Liver (tissue), 8 donors: ENCODE measurements at regions not wholly inside any gene's neighbourhood (a gene's known extent, or its start where the extent isn't known, plus 50 kb on each side); places are given as distances from the start of the nearest gene placed in this dataset.

Experiments
- DNase-seq: peaks from one replicate; pipeline ENCODE4 v3.0.0-alpha.2; 2017; ENCODE audit warnings: low spot score
- H3K27ac ChIP-seq, 2 donors: one replicate each; pipeline ENCODE4 v1.7.0; 2013; ENCODE audit warnings: inconsistent platforms in 2 of 2, low read length in 2 of 2, control low read depth in 1 of 2, low read depth in 1 of 2, mild to moderate bottlenecking in 1 of 2
- H3K27me3 ChIP-seq, 4 donors: one replicate each; pipeline versions ENCODE4 v1.6.1 to v1.7.0; 2013; ENCODE audit warnings: low read length in 3 of 4, inconsistent platforms in 1 of 4, mild to moderate bottlenecking in 1 of 4, moderate library complexity in 1 of 4; ENCODE audit not compliant: control insufficient read depth in 4 of 4, insufficient read depth in 4 of 4
- H3K36me3 ChIP-seq, 4 donors: one replicate each; pipeline versions ENCODE4 v1.6.1 to v1.7.0; 2013; ENCODE audit warnings: low read length in 3 of 4, mild to moderate bottlenecking in 3 of 4, low read depth in 1 of 4, moderate library complexity in 1 of 4; ENCODE audit not compliant: control insufficient read depth in 4 of 4, insufficient read depth in 3 of 4
- H3K4me1 ChIP-seq, 4 donors: one replicate each; pipeline versions ENCODE4 v1.6.1 to v1.7.0; 2013; ENCODE audit warnings: low read length in 3 of 4, mild to moderate bottlenecking in 3 of 4, moderate library complexity in 1 of 4; ENCODE audit not compliant: control insufficient read depth in 4 of 4, insufficient read depth in 4 of 4
- H3K4me3 ChIP-seq, 3 donors: one replicate each; pipeline versions ENCODE4 v1.6.1 to v1.7.0; 2013; ENCODE audit warnings: low read length in 3 of 3, control low read depth in 1 of 3, low read depth in 1 of 3, mild to moderate bottlenecking in 1 of 3
- H3K9ac ChIP-seq, 2 donors: one replicate each; pipeline ENCODE4 v1.7.0; 2013; ENCODE audit warnings: low read length in 2 of 2, mild to moderate bottlenecking in 2 of 2, moderate library complexity in 2 of 2, control low read depth in 1 of 2, low read depth in 1 of 2
- H3K9me3 ChIP-seq, 4 donors: one replicate each; pipeline versions ENCODE4 v1.6.1 to v1.7.0; 2013; ENCODE audit warnings: low read length in 3 of 4; ENCODE audit not compliant: control insufficient read depth in 4 of 4
- EGR1 ChIP-seq, 2 donors: IDR thresholded peaks; 2 replicates each; pipeline ENCODE4 v1.6.1; 2016 to 2018; ENCODE audit warnings: antibody characterized with exemption in 2 of 2, low read depth in 2 of 2
- FOXA1 ChIP-seq: IDR thresholded peaks from 2 replicates; pipeline ENCODE4 v1.6.1; 2016; ENCODE audit warnings: antibody characterized with exemption
- FOXA2 ChIP-seq: IDR thresholded peaks from 2 replicates; pipeline ENCODE4 v1.6.1; 2016; ENCODE audit warnings: antibody characterized with exemption
- GABPA ChIP-seq, 2 donors: IDR thresholded peaks in 1 of 2; conservative IDR thresholded peaks in 1 of 2; 2 replicates each; pipeline ENCODE4 v1.6.1; 2016; ENCODE audit warnings: antibody characterized with exemption in 2 of 2, mild to moderate bottlenecking in 1 of 2, moderate library complexity in 1 of 2
- HNF4A ChIP-seq, 2 donors: conservative IDR thresholded peaks; 2 replicates each; pipeline ENCODE4 v1.6.1; 2016; ENCODE audit warnings: antibody characterized with exemption in 2 of 2, mild to moderate bottlenecking in 2 of 2
- HNF4G ChIP-seq: IDR thresholded peaks from 2 replicates; pipeline ENCODE4 v1.6.1; 2016; ENCODE audit warnings: antibody characterized with exemption
- JUND ChIP-seq, 2 donors: IDR thresholded peaks; 2 replicates each; pipeline ENCODE4 v1.6.1; 2016; ENCODE audit warnings: antibody characterized with exemption in 2 of 2
- MAX ChIP-seq: IDR thresholded peaks from 2 replicates; pipeline ENCODE4 v1.6.1; 2016; ENCODE audit warnings: antibody characterized with exemption
- NR2F2 ChIP-seq: IDR thresholded peaks from 2 replicates; pipeline ENCODE4 v1.6.1; 2016; ENCODE audit warnings: antibody characterized with exemption
- RAD21 ChIP-seq, 2 donors: IDR thresholded peaks; 2 replicates each; pipeline ENCODE4 v1.6.1; 2016; ENCODE audit warnings: antibody characterized with exemption in 2 of 2, mild to moderate bottlenecking in 2 of 2
- RXRA ChIP-seq, 2 donors: IDR thresholded peaks; 2 replicates each; pipeline ENCODE4 v1.6.1; 2017 to 2018; ENCODE audit warnings: antibody characterized with exemption in 2 of 2, mild to moderate bottlenecking in 1 of 2
- SP1 ChIP-seq: IDR thresholded peaks from 2 replicates; pipeline ENCODE4 v1.6.1; 2018; ENCODE audit warnings: antibody characterized with exemption, mild to moderate bottlenecking
- TAF1 ChIP-seq: conservative IDR thresholded peaks from 2 replicates; pipeline ENCODE4 v1.6.1; 2016; ENCODE audit warnings: antibody characterized with exemption, mild to moderate bottlenecking
- YY1 ChIP-seq: IDR thresholded peaks from 2 replicates; pipeline ENCODE4 v1.6.1; 2016; ENCODE audit warnings: antibody characterized with exemption, mild to moderate bottlenecking
- WGBS: extraction: QIAGEN DNeasy Blood & Tissue Kit; methylation state at CpG from one replicate; pipeline ENCODE4 v1.1.7; 2013; 5-methylcytosine and 5-hydroxymethylcytosine counted together
- TF ChIP-seq, protein P1 (sequence below): IDR thresholded peaks from 2 replicates; pipeline ENCODE4 v1.6.1; 2016; ENCODE audit warnings: antibody characterized with exemption, mild to moderate bottlenecking
- TF ChIP-seq, protein P2 (sequence below): IDR thresholded peaks from 2 replicates; pipeline ENCODE4 v1.6.1; 2016; ENCODE audit warnings: antibody characterized with exemption
- TF ChIP-seq, protein P3 (sequence below): fragments of 150-350 bp; IDR thresholded peaks from 2 replicates; pipeline ENCODE4 v1.5.1; 2017; ENCODE audit warnings: improper control_type of control experiment, low read depth, low read length; ENCODE audit not compliant: missing input control
- donor health status: healthy.
- donor health status: healthy.
- donor health status: healthy.
- donor health status: healthy.
- donor health status: healthy.

DNA sequence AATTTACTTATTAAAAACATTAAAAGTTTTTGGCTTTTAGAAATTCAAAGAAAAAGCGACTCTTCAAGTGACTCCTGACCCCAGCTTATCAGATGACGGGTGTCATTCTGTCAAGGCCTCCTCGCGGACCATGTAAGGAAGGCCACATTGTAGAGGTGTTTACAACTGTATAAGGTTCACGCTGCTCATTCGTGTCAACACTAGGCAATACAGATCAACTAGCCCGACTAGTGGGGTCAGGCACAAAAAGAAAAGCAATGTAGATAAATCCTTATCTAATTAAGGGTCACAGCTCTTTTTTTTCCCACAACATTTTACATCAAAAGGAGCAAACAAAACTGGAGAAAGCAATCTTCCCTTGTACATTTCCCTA, 207.5 kb upstream of the NR2F2 start:
- no peak for TF ChIP-seq TAF1
- no peak for TF ChIP-seq SP1
- TF ChIP-seq HNF4G, result no peak
- no peak for TF ChIP-seq RXRA (IDR thresholded peaks at IDR 0.05)
- no peak for TF ChIP-seq YY1
- TF ChIP-seq MAX, result no peak
- no peak for TF ChIP-seq GABPA (IDR thresholded peaks at IDR 0.05 in 1 of 2, conservative IDR thresholded peaks at IDR 0.05 in 1 of 2)
- no peak for TF ChIP-seq EGR1 (IDR thresholded peaks at IDR 0.05; ENCODE audit: low read depth in 2 of 2)
- no peak for TF ChIP-seq HNF4A (conservative IDR thresholded peaks at IDR 0.05)
- no peak for TF ChIP-seq FOXA2
- TF ChIP-seq, protein P1, sequence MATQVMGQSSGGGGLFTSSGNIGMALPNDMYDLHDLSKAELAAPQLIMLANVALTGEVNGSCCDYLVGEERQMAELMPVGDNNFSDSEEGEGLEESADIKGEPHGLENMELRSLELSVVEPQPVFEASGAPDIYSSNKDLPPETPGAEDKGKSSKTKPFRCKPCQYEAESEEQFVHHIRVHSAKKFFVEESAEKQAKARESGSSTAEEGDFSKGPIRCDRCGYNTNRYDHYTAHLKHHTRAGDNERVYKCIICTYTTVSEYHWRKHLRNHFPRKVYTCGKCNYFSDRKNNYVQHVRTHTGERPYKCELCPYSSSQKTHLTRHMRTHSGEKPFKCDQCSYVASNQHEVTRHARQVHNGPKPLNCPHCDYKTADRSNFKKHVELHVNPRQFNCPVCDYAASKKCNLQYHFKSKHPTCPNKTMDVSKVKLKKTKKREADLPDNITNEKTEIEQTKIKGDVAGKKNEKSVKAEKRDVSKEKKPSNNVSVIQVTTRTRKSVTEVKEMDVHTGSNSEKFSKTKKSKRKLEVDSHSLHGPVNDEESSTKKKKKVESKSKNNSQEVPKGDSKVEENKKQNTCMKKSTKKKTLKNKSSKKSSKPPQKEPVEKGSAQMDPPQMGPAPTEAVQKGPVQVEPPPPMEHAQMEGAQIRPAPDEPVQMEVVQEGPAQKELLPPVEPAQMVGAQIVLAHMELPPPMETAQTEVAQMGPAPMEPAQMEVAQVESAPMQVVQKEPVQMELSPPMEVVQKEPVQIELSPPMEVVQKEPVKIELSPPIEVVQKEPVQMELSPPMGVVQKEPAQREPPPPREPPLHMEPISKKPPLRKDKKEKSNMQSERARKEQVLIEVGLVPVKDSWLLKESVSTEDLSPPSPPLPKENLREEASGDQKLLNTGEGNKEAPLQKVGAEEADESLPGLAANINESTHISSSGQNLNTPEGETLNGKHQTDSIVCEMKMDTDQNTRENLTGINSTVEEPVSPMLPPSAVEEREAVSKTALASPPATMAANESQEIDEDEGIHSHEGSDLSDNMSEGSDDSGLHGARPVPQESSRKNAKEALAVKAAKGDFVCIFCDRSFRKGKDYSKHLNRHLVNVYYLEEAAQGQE, result no peak
- no peak for TF ChIP-seq FOXA1
- no peak for TF ChIP-seq RAD21 (IDR thresholded peaks at IDR 0.05)
- TF ChIP-seq JUND (IDR thresholded peaks at IDR 0.05), result no peak
- TF ChIP-seq, protein P2, sequence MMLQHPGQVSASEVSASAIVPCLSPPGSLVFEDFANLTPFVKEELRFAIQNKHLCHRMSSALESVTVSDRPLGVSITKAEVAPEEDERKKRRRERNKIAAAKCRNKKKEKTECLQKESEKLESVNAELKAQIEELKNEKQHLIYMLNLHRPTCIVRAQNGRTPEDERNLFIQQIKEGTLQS, result no peak
- TF ChIP-seq, protein P3, sequence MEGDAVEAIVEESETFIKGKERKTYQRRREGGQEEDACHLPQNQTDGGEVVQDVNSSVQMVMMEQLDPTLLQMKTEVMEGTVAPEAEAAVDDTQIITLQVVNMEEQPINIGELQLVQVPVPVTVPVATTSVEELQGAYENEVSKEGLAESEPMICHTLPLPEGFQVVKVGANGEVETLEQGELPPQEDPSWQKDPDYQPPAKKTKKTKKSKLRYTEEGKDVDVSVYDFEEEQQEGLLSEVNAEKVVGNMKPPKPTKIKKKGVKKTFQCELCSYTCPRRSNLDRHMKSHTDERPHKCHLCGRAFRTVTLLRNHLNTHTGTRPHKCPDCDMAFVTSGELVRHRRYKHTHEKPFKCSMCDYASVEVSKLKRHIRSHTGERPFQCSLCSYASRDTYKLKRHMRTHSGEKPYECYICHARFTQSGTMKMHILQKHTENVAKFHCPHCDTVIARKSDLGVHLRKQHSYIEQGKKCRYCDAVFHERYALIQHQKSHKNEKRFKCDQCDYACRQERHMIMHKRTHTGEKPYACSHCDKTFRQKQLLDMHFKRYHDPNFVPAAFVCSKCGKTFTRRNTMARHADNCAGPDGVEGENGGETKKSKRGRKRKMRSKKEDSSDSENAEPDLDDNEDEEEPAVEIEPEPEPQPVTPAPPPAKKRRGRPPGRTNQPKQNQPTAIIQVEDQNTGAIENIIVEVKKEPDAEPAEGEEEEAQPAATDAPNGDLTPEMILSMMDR, result no peak
- DNase-seq, result no peak
- 67% methylated on average over 7 of the region's 7 CpGs for WGBS
- Histone ChIP-seq H3K27ac (no peak overlapping the region), H3K9me3 (no peaks in the 10 kb centered on the region), H3K27me3 (no peaks in the 10 kb centered on the region), H3K9ac (no peak overlapping the region), H3K4me3 (no peak overlapping the region), H3K36me3 (no peaks in the 10 kb centered on the region), H3K4me1 (no peaks in the 10 kb centered on the region)

- no peak overlapping the region for H3K27ac ChIP-seq
- DNase-seq, result no peak
- H3K9me3 ChIP-seq, result no peaks in the 10 kb centered on the region
- no peak overlapping the region for H3K4me3 ChIP-seq
- H3K4me1 ChIP-seq, result no peaks in the 10 kb centered on the region
- TF ChIP-seq JUND (IDR thresholded peaks at IDR 0.05) (no peak), RAD21 (IDR thresholded peaks at IDR 0.05) (no peak), SP1 (no peak), FOXA1 (no peak), NR2F2 (no peak)
- 73% methylated on average over 5 of the region's 5 CpGs for WGBS
- no peak overlapping the region for H3K9ac ChIP-seq
- no peaks in the 10 kb centered on the region for H3K36me3 ChIP-seq
- H3K27me3 ChIP-seq, result no peaks in the 10 kb centered on the region
These were observed 206.8 kb upstream of the NR2F2 start for GRCh38 chr15:96123630-96124187.
